ENCODE measurements at regions not wholly inside any gene's neighbourhood (a gene's known extent, or its start where the extent isn't known, plus 50 kb on each side); places are given as distances from the start of the nearest gene placed in this dataset.
A peak's percentile ranks its signal among the peaks of the same experiment; 100 is the strongest.

DNA sequence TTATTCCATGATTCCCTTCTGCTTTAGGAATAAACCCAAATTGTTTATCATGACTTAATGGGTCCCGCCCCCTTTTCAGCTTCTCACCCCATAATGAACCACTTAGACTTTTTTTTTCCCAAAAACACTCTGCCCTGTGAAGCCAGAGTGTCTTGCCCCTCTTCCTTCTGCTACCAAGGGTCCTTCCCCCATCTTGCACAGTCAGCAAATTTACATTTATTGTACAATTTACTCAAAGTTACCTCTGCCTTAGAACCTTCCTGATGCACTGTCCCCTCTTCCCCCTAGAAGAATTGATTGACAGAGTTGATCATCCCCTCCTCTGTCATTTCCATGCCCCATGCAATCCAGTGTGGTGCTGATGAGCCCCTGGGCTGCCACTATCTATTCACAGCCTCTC lies 101.5 kb upstream of the PPP2R3A start:
- no peak for ATAC-seq
- intact Hi-C loops (cut with DNase I), result no loop called here

DNA sequence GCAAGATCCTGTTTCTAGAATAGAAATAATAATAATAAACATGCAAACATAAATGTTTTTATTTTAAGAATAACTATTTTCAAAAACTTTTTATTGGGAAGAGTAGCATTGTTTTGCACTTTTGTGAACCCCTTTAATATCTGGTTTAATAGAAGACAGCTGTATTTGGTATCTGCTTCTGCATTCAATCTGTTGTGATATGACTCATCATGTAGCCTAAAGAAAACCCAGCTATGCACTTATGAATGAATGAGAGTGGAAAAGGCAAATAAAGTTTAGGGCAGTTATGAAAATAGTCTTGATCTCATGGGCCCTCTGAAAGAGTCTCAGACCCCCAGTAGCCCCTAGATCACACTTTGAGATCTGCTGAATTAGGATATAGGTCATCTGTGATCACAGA lies 100.4 kb upstream of the PPP2R3A start:
- intact Hi-C loops (cut with DNase I), result no loop called here
- DNase-seq (ENCODE audit: missing footprints) (no peak), ATAC-seq (no peak)

More for the DNA sequence above, 101.5 kb upstream of the PPP2R3A start:
- no peak for DNase-seq (ENCODE audit: missing footprints)

DNA sequence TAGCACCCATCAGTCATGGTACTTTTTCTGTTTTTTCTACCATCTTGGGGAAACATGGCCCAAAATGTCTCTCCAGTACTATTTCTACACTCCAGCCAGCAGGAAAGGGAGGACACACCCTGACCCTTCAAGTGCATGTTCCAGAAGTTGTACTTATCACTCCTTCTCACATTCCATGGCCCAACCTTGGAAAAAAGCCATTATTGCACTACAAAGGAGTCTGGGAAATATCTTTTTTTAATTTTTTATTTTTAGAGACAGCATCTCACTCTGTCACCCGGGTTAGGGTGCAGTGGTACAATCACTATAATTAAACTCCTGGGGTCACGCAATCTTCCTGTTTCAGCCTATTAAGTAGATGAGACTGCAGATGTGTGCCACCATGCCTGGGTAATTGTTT lies 100.0 kb upstream of the PPP2R3A start:
- no peak for DNase-seq (ENCODE audit: missing footprints)
- intact Hi-C loops (cut with DNase I), result no loop called here
- peak; percentile 26 for ATAC-seq

DNA sequence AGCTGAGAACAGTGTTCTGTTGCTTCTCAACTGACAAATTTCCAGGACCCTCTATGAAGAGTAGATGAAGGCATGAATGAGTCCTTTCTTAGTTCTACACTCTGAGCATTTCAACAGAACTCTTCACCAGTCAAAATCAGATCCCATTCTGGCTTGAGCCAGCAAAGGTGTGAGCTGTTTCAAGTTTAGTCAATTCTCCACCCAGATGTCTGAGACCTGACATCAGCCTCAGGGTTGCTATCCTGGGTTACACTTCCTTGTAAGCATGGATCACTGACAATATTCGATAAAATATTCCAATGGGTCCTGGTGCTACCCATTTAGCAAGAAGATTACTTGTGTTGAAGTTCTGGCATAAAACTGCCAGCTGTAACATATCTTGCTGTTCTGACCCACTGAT lies 97.6 kb upstream of the PPP2R3A start:
- DNase-seq (ENCODE audit: missing footprints), result no peak
- intact Hi-C loops (cut with DNase I), result no loop called here
- ATAC-seq, result no peak

DNA sequence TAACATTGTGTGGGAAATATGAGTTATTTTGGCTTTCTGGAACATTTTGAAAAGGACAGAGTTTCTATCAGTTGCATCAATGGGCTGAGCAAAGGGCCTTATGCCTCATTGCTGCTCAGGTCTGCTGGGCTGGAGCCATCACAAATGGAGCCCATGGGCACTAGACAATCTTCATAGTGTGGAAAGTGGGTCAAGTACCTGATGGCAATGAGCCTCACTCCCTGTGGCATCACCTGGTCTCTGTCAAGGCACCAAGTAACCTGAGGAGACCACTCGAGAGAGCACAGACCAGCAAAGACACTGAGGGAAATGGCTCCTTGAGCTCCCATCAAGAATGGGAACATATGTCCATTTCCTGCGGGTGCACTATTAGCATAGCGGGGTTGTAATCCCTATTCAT lies 96.7 kb upstream of the PPP2R3A start:
- no peak for DNase-seq (ENCODE audit: missing footprints)
- ATAC-seq, result no peak
- intact Hi-C loops (cut with DNase I), result no loop called here

DNA sequence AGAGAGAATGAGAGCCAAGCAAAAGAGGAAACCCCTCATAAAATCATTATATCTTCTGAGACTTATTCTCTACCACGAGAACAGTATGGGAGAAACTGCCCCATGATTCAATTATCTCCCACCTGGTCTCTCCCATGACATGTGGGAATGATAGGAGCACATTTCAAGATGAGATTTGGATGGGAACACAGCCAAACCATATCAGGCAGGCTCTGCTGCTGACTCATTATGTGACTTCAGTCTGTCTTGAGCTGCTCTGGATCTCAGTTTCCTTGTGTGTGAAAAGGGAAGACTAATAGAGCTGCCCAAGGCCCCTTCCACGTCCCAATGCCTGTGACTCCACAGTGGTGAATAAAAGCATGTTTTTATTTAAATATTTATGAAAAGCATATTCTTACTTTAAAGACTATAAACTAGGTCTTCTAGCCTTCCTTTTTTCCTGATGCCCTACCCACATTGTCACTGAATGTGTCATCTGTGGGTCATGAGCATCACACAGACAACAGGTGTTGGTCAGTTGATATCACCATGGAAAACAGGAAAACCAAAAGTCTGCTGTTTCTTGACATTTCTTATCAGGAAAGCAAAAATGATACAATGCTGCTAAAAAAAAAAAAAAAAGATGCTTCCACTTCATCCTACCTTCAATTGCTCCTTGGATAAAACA lies 96.0 kb upstream of the PPP2R3A start:
- intact Hi-C loops (cut with DNase I), result no loop called here
- ATAC-seq (no peak), DNase-seq (ENCODE audit: missing footprints) (no peak)

DNA sequence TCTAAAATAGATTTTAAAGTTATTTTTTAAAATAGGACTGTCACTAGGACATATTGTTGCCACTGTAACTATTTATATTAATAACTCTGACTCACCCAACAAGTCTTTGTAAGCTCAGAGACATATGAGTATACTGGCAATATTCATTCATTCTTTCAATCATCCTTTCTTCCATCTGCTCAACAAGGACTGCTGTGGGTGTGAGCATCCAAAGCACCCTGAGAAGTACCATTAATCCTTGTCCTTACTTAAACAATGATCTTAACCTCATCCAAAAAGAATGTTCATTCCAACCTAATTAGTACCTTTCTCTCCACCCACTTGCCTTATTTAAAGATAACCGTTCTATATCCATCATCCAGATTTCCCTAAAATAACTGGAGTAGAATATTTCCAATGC lies 94.2 kb upstream of the PPP2R3A start:
- no peak for ATAC-seq
- no peak for DNase-seq (ENCODE audit: missing footprints)
- intact Hi-C loops (cut with DNase I), result no loop called here

DNA sequence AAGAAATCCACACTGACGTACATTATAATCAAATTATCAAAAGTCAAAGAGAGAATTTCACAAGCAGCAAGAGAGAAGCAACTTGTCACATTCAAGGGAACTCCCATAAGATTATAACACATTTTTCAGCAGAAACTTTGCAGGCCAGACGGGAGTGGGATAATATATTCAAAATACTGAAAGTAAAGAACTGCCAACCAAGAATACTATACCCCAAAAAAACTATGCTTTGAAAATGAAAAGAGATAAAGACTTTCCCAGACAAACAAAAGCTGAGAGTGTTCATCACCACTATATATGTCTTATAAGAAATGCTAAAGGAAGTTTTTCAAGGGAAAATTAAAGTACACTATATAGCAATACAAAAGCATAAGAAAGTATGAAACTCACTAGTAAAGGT lies 91.5 kb upstream of the PPP2R3A start:
- ATAC-seq (no peak), DNase-seq (ENCODE audit: missing footprints) (no peak)
- intact Hi-C loops (cut with DNase I), result no loop called here

DNA sequence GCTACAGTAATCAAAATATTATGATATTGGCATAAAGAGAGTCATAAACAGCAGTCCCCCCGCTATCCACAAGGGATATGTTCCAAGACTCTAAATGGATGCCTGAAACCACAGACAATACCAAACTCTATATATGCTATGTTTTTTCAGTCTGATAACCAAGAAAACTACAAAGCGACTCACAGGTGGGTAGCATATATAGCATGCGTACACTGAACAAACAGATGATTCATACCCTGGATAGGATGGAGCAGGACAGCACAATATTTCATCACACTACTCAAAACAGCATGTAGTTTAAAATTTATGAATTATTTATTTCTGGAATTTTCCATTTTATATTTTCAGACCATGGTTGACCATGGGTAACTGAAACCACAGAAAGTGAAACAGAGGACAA lies 87.0 kb upstream of the PPP2R3A start:
- DNase-seq (ENCODE audit: missing footprints), result no peak
- ATAC-seq, result no peak
- intact Hi-C loops (cut with DNase I), result no loop called here

DNA sequence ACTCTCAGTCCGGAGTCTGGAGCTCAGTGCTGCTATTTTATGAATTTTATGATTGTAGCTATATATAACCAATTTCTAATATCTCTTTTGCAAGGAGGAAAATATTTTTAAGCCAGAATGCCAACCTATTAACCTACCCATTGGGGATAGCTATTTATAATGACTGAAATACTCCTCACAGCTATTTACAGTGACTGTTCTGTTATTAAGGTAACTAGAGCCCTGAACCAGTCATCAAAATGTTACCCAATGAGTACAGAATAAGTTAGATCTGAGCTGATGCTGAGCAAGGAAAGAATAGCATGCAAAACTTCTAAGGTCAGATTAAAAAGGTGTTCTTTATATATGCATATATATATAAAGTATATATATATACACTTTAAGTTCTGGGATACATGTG lies 79.6 kb upstream of the PPP2R3A start:
- intact Hi-C loops (cut with DNase I), result no loop called here
- ATAC-seq (no peak), DNase-seq (ENCODE audit: missing footprints) (no peak)

DNA sequence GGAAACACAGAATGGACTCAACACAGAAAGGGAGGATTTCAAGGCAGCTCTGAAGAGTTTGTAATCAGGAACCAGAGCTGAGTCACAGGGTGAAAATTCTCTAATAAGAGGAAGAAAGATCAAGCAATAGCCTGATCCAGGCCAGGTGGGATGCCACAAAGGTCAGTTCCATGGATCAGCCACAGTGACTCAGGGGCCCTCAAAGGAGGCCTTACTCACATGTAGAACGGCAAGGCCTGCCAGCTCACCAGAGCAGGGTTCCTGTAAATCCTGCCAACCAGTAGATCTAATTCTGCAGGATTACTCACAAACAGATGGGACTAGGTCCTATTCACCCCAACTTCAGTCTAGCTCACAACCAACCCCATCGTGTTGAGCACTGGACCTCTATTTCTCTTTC lies 78.3 kb upstream of the PPP2R3A start:
- DNase-seq (ENCODE audit: missing footprints), result no peak
- intact Hi-C loops (cut with DNase I), result no loop called here
- ATAC-seq, result no peak

DNA sequence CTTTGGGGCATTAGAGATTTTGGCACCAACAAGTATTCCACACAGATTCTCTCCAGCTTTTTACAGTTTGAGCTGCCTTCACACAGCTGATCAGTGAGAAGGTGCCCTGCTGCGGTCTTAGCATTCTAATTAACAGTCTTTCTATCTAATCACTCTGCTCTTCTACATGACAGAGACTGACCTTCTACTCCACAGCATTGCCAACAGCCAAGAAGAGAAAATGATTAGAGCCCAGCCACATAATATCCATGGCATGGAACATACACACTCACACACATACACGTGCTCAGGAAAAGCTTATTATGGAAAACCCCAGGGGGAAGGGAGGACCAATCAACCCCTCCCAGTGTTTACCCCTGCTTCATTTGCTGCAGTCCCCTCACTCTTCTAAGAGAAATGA lies 76.1 kb upstream of the PPP2R3A start:
- intact Hi-C loops (cut with DNase I), result no loop called here
- ATAC-seq, result no peak
- no peak for DNase-seq (ENCODE audit: missing footprints)

DNA sequence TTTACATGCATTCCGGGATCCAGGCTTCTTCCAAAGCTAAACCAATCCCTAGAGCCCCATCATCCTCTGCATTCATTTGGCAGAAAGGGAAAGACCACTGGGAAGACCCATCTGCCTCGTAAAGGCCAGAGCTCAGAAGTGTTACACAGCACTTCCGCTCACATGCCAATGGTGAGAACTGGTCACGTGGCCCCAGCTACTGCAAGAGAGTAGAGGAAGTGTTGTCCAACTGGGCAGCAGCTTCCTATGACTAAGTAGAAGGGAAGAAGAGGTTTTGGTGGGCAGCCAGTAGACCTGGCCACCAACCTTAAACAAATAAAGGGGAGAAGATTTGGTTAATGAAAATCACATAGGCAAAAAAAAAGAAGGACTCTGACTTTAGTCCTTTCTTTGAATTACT lies 74.4 kb upstream of the PPP2R3A start:
- DNase-seq (ENCODE audit: missing footprints) (no peak), ATAC-seq (no peak)
- intact Hi-C loops (cut with DNase I), result loop anchor here (10.0 kb wide), 1 partner anchor 386 kb away; no protein-coding TSS in a partner anchor

DNA sequence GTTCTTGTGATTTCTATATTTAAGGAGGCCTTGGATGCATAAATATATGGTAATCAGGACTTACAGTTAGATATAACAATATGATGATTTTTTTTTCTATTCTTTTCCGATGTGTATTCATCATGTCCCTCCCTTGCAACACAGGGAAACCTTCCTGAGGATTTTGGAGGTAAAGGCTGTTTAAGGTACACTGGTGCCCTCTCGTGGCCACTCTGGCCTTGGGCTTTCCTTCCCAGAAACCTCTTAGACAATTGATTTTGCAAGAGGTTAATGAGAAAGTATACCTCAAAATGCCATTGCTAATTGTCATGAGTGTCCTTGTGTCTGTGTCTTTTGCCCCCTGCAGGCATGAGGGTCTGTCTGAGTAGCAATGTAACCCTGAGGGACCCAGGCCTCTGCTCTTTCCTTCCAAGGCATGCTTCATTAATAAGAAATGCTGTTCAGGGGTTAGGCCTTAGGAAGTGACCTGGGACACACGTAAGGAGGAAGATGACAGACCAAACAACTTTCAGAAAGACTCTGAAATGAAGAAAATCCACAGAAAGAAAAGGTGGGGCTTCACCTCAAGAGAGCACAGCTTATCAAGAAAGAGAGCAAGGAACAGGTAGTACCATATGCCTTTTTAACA lies 70.3 kb upstream of the PPP2R3A start:
- peak; percentile 56 for ATAC-seq
- no peak for DNase-seq (ENCODE audit: missing footprints)
- intact Hi-C loops (cut with DNase I), result loop anchor here (2.0 to 10.0 kb wide), 3 partner anchors 390 to 1294 kb away; partner anchors contain the start of gene EPHB1

DNA sequence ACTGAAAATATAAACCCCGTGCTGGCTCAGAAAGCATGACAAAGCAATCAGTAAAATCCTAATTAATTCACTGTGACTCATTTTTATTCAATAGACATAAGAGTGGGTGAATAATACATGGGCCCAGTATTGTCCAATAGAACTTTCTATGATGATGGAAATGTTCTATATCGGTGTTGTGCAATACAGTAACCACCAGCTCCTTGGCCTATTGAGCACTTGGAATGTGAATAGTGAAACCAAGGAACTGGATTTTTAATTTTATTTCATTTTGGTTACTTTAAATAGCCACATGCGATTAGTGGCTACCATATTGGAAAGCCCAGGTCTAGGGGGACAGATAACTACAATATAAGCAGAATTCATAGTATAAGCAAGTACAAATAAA lies 69.8 kb upstream of the PPP2R3A start:
- DNase-seq (ENCODE audit: missing footprints), result no peak
- no peak for ATAC-seq
- intact Hi-C loops (cut with DNase I), result loop anchor here (2.0 to 10.0 kb wide), 3 partner anchors 391 to 1295 kb away; partner anchors contain the start of gene EPHB1

DNA sequence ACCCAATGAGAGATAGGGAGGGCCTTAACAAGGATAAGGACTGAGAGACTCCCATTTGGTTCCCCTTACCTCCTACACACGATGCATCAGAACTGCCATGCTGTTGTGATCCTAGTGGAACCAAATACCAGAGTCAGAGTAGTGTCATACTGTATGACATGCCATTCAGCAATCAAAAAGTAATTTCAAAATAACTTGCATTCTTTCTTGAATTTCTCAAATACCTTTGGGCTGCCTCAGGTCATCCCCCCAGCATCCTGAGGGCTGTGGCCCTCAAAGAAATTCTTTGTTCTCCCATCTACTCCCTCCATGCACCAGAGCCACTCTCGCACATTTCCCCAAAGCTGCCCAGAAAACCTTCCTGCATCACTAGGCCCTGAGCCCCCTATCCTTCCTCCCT lies 68.9 kb upstream of the PPP2R3A start:
- no peak for ATAC-seq
- intact Hi-C loops (cut with DNase I), result loop anchor here (10.0 kb wide), 1 partner anchor 392 kb away; no protein-coding TSS in a partner anchor
- DNase-seq (ENCODE audit: missing footprints), result no peak

DNA sequence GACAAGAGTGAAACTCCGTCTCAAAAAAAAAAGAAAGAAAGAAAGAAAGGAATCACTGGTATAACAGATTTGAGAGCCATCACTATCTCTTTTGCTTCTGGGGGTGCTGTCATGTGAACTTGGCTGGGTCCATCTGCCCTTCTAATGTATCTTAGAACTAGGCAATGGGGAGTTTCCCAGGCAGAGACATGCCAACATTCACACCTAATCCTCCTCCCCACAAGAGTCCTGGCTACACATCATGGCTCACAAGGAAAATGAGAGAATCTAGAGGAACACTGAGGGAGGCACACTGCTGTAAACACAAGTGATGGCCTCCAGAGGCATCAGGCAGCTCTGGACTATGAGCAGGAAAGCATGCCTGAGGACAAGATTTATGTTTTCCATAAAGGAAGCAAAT lies 67.8 kb upstream of the PPP2R3A start:
- ATAC-seq (no peak), DNase-seq (ENCODE audit: missing footprints) (no peak)
- intact Hi-C loops (cut with DNase I), result loop anchor here (10.0 kb wide), 1 partner anchor 393 kb away; no protein-coding TSS in a partner anchor

DNA sequence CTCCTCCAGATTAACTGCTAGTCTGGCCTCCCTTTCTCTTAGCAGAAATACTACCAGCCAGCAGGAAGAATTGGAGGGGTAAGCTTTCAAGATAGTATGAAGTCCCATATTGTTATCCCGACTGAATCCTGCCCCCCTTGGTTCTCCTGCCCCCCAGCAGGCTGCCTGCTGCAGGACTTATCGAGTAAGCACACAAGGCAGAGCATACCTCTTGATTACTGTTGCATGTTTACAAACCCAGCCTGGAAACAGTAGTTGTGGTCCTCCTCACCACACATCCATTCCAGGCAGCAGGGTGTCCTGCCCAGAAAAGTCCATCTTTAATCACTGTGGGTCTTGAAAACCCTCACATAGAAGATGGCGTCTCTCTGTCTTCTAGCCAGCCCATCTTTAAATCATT lies 66.8 kb upstream of the PPP2R3A start:
- intact Hi-C loops (cut with DNase I), result loop anchor here (10.0 kb wide), 1 partner anchor 394 kb away; no protein-coding TSS in a partner anchor
- ATAC-seq (no peak), DNase-seq (ENCODE audit: missing footprints) (no peak)

DNA sequence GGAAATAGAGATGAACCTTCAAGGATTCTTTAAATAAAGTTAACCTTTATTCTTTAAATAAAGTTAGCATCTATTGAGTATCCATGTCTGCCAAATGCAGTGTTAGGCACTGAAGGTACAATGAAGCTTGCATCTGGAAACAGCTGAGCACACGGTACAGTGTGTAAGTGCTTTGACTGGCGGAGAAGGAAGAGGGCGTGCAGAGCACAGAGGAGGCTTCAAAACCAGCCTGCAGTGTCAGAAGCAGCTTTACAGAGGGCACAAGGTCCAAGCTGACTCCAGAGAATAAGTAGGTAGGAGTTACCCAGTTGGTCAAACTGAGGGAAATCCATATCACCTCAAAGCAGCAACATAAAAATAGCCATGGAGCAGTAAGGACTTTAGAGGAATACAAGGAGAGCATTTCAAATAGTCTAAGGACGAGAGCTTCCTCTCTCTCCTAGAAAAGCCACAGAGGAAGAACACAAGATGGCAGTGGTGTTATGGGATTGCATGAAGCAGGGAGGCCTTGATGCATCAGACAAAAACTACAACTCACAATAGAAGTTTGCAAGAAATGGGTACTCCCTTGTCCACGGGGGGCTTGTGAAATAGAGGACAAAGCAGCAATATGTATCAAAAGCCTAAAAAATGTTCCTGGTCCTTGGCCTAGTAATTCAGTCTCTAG lies 60.3 kb upstream of the PPP2R3A start:
- ATAC-seq (peak; percentile 57), DNase-seq (ENCODE audit: missing footprints) (no peak)
- intact Hi-C loops (cut with DNase I), result no loop called here
